Muscle layer of duodenum (tissue), 2 donors: ENCODE measurements at regions not wholly inside any gene's neighbourhood (a gene's known extent, or its start where the extent isn't known, plus 50 kb on each side); places are given as distances from the start of the nearest gene placed in this dataset.

Experiments
- H3K27ac ChIP-seq: one replicate; pipeline ENCODE4 v1.7.0; 2013; ENCODE audit warnings: mild to moderate bottlenecking, low read length
- H3K27me3 ChIP-seq: one replicate; pipeline ENCODE4 v1.7.0; 2013; ENCODE audit warnings: low read depth, mild to moderate bottlenecking, control low read depth, low read length
- H3K36me3 ChIP-seq, 2 donors: one replicate each; pipeline ENCODE4 v1.7.0; 2013; ENCODE audit warnings: low read length in 2 of 2, control low read depth in 1 of 2, mild to moderate bottlenecking in 1 of 2; ENCODE audit not compliant: insufficient read depth in 2 of 2, control insufficient read depth in 1 of 2
- H3K4me1 ChIP-seq, 2 donors: one replicate each; pipeline ENCODE4 v1.7.0; 2013; ENCODE audit warnings: low read length in 2 of 2, mild to moderate bottlenecking in 2 of 2, control low read depth in 1 of 2, moderate library complexity in 1 of 2; ENCODE audit not compliant: insufficient read depth in 2 of 2, control insufficient read depth in 1 of 2
- H3K4me3 ChIP-seq, 2 donors: one replicate each; pipeline ENCODE4 v1.7.0; 2013; ENCODE audit warnings: low read length in 2 of 2, low read depth in 1 of 2, mild to moderate bottlenecking in 1 of 2
- H3K9me3 ChIP-seq, 2 donors: one replicate each; pipeline ENCODE4 v1.7.0; 2013; ENCODE audit warnings: low read length in 2 of 2, control low read depth in 1 of 2, mild to moderate bottlenecking in 1 of 2; ENCODE audit not compliant: control insufficient read depth in 1 of 2
- donor health status: healthy.

GRCh38 chr3:117545484-117545883, 835.9 kb downstream of the TUSC7 start:
- Histone ChIP-seq H3K4me1 (no peaks in the 10 kb centered on the region), H3K36me3 (no peaks in the 10 kb centered on the region), H3K4me3 (no peak overlapping the region), H3K27ac (no peak overlapping the region), H3K9me3 (no peaks in the 10 kb centered on the region), H3K27me3 (no peaks in the 10 kb centered on the region)

GRCh38 chr3:117547956-117548550, 838.5 kb downstream of the TUSC7 start:
- H3K27ac ChIP-seq: no peak overlapping the region
- H3K36me3 ChIP-seq: no peaks in the 10 kb centered on the region

GRCh38 chr3:117548600-117548999, 839.0 kb downstream of the TUSC7 start:
- no peaks in the 10 kb centered on the region for H3K27me3 ChIP-seq
- H3K36me3 ChIP-seq: no peaks in the 10 kb centered on the region
- H3K27ac ChIP-seq: no peak overlapping the region
- no peaks in the 10 kb centered on the region for H3K9me3 ChIP-seq
- H3K4me3 ChIP-seq: no peak overlapping the region
- H3K4me1 ChIP-seq: no peaks in the 10 kb centered on the region

More at GRCh38 chr3:117547956-117548550, 838.5 kb downstream of the TUSC7 start:
- Histone ChIP-seq H3K4me1 (no peaks in the 10 kb centered on the region), H3K27me3 (no peaks in the 10 kb centered on the region), H3K4me3 (no peak overlapping the region), H3K9me3 (no peaks in the 10 kb centered on the region)

GRCh38 chr3:117549716-117550115, 840.1 kb downstream of the TUSC7 start:
- H3K4me1 ChIP-seq: no peaks in the 10 kb centered on the region
- H3K27me3 ChIP-seq: no peaks in the 10 kb centered on the region
- H3K4me3 ChIP-seq: no peak overlapping the region
- no peaks in the 10 kb centered on the region for H3K9me3 ChIP-seq
- no peaks in the 10 kb centered on the region for H3K36me3 ChIP-seq
- no peak overlapping the region for H3K27ac ChIP-seq

- Histone ChIP-seq H3K36me3 (no peaks in the 10 kb centered on the region), H3K9me3 (no peaks in the 10 kb centered on the region), H3K4me1 (no peaks in the 10 kb centered on the region), H3K27me3 (no peaks in the 10 kb centered on the region), H3K27ac (no peak overlapping the region), H3K4me3 (no peak overlapping the region)
Observed at GRCh38 chr3:117550766-117551165, 841.2 kb downstream of the TUSC7 start.

- Histone ChIP-seq H3K9me3 (no peaks in the 10 kb centered on the region), H3K4me1 (no peaks in the 10 kb centered on the region), H3K27ac (no peak overlapping the region), H3K27me3 (no peaks in the 10 kb centered on the region), H3K4me3 (no peak overlapping the region), H3K36me3 (no peaks in the 10 kb centered on the region)
Observed at GRCh38 chr3:117553461-117553860, 843.9 kb downstream of the TUSC7 start.

GRCh38 chr3:117556646-117557407, 847.2 kb downstream of the TUSC7 start:
- H3K27ac ChIP-seq: no peak overlapping the region
- no peaks in the 10 kb centered on the region for H3K9me3 ChIP-seq
- H3K4me3 ChIP-seq: no peak overlapping the region
- no peaks in the 10 kb centered on the region for H3K27me3 ChIP-seq
- no peaks in the 10 kb centered on the region for H3K4me1 ChIP-seq
- H3K36me3 ChIP-seq: no peaks in the 10 kb centered on the region

- Histone ChIP-seq H3K27ac (no peak overlapping the region), H3K9me3 (no peaks in the 10 kb centered on the region), H3K4me1 (no peaks in the 10 kb centered on the region), H3K4me3 (no peak overlapping the region), H3K36me3 (no peaks in the 10 kb centered on the region), H3K27me3 (no peaks in the 10 kb centered on the region)
Observed at GRCh38 chr3:117557464-117558090, 848.0 kb downstream of the TUSC7 start.

GRCh38 chr3:117558681-117559080, 849.1 kb downstream of the TUSC7 start:
- Histone ChIP-seq H3K36me3 (no peaks in the 10 kb centered on the region), H3K27me3 (no peaks in the 10 kb centered on the region), H3K4me1 (no peaks in the 10 kb centered on the region)

GRCh38 chr3:117562000-117562399, 852.4 kb downstream of the TUSC7 start:
- no peaks in the 10 kb centered on the region for H3K9me3 ChIP-seq
- no peaks in the 10 kb centered on the region for H3K27me3 ChIP-seq
- no peaks in the 10 kb centered on the region for H3K36me3 ChIP-seq
- peaks cover 0 to 1% of the 10 kb centered on the region in 2 donors for H3K4me1 ChIP-seq
- no peak overlapping the region for H3K27ac ChIP-seq
- no peak overlapping the region for H3K4me3 ChIP-seq

More at GRCh38 chr3:117558681-117559080, 849.1 kb downstream of the TUSC7 start:
- Histone ChIP-seq H3K4me3 (no peak overlapping the region), H3K9me3 (no peaks in the 10 kb centered on the region), H3K27ac (no peak overlapping the region)

- H3K27ac ChIP-seq: no peak overlapping the region
- H3K9me3 ChIP-seq: no peaks in the 10 kb centered on the region
- peaks cover 0 to 5% of the 10 kb centered on the region in 2 donors for H3K4me1 ChIP-seq
- no peak overlapping the region for H3K4me3 ChIP-seq
- H3K27me3 ChIP-seq: no peaks in the 10 kb centered on the region
- H3K36me3 ChIP-seq: no peaks in the 10 kb centered on the region
Observed at GRCh38 chr3:117563063-117563462, 853.5 kb downstream of the TUSC7 start.
